HG02981 (cell line): ENCODE measurements at regions not wholly inside any gene's neighbourhood (a gene's known extent, or its start where the extent isn't known, plus 50 kb on each side); places are given as distances from the start of the nearest gene placed in this dataset.
"Not testable (repeated sequence)": the region's sequence is repeated elsewhere in the genome, so short reads cannot be mapped to it uniquely, and the experiment has no call there.

Source experiments
- ATAC-seq: cut with Tn5 transposase; IDR thresholded peaks from one replicate; pipeline ENCODE4 v1.9.1; 2021; ENCODE audit warnings: mild to moderate bottlenecking, moderate library complexity; ENCODE audit not compliant: unreplicated experiment

GRCh38 chr1:76687307-76688175, 179.7 kb upstream of the ST6GALNAC5 start:
- ATAC-seq: no peak

GRCh38 chr1:76690766-76691165, 176.5 kb upstream of the ST6GALNAC5 start:
- no peak for ATAC-seq

GRCh38 chr1:76695535-76695934, 171.7 kb upstream of the ST6GALNAC5 start:
- ATAC-seq: no peak

GRCh38 chr1:76697361-76697760, 169.9 kb upstream of the ST6GALNAC5 start:
- no peak for ATAC-seq

DNA sequence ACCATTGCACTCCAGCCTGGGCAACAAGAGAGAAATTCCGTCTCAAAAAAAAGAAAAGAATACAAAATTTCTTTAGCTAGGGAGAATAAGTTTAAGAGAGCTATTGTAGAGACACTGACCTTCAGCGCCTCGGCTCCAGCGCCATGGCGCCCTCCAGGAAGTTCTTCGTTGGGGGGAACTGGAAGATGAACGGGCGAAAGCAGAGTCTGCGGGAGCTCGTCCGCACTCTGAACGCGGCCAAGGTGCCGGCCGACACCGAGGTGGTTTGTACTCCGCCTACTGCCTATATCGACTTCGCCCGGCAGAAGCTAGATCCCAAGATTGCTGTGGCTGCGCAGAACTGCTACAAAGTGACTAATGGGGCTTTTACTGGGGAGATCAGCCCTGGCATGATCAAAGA, 167.6 kb upstream of the ST6GALNAC5 start:
- ATAC-seq: not testable (repeated sequence)

- ATAC-seq: not testable (repeated sequence)
Observed at GRCh38 chr1:76700200-76700599, 167.1 kb upstream of the ST6GALNAC5 start.

- ATAC-seq: no peak
Observed at GRCh38 chr1:76705560-76705959, 161.7 kb upstream of the ST6GALNAC5 start.

GRCh38 chr1:76713535-76713934, 153.7 kb upstream of the ST6GALNAC5 start:
- peak; percentile 45 for ATAC-seq

- no peak for ATAC-seq
Observed at GRCh38 chr1:76715474-76715873, 151.8 kb upstream of the ST6GALNAC5 start.

DNA sequence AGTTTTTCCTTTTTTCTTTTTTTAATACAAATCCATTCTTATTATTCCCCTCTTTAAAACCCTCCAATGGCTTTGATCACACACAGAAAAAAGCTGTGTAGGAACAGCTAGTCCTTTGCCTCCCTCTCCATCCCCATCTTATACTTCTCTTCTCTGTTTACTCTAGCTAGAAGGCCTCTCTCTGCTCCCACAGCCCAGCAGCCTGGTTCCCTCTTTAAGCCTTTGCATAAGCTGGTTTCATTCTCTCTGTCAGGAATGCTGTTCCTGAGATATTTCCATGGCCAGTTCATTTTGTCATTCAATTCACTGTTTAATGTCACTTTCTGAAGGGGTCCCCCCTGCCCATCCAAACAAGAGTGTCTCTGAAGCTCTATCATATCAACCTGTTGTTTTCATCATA, 143.3 kb upstream of the ST6GALNAC5 start:
- no peak for ATAC-seq

- ATAC-seq: no peak
Observed at GRCh38 chr1:76724816-76725215, 142.5 kb upstream of the ST6GALNAC5 start.

DNA sequence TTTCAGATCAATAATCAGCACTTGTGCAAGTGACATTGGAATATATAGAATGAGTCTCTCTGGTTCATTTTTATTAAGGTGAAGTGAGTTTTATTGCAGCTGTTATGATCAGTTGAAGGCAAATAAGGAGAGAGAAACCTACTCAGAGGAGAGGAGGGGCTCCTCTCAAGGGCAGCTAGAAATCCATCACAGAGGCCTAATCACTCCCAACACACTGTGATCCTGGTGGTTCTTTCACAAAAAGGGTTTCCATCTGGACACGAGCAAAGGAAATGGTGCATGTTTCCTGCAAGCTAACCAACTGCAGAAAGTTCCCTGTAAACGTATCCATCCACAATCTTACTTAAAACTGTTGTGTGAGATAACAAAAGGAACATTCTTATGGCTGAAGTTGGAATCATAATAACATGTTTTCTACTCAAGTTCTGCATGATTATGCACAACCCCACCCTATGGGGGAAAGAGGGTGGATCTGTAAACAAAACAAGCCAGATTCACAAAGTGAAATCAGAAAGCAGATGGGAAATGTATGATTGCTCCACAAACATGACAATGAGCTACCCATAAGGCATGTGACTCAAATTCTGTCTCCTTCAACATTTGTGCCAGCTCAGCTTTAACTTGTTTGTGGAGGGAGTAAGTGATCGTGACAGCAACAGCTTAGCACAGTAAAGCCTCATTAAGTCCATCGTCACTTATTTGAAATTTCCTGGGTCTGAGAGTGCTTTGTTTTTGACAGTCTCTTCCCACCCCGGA, 141.2 kb upstream of the ST6GALNAC5 start:
- no peak for ATAC-seq

GRCh38 chr1:76727520-76727919, 139.8 kb upstream of the ST6GALNAC5 start:
- ATAC-seq: no peak

GRCh38 chr1:76729142-76729541, 138.1 kb upstream of the ST6GALNAC5 start:
- ATAC-seq: no peak

- no peak for ATAC-seq
Observed at GRCh38 chr1:76730027-76730426, 137.3 kb upstream of the ST6GALNAC5 start.

DNA sequence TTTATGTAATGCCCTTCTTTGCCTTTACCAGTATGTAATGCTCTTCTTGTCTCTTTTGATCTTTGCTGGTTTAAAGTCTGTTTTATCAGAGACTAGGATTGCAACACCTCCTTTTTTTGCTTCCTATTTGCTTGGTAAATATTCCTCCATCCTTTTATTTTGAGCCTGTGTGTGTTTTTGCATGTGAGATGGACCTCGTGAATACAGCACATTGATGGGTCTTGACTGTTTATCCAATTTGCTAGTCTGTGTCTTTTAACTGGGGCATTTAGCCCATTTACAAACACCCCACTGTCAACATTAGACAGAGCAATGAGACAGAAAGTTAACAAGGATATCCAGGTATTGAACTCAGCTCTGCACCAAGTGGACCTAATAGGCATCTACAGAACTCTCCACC, 128.9 kb upstream of the ST6GALNAC5 start:
- ATAC-seq: not testable (repeated sequence)

DNA sequence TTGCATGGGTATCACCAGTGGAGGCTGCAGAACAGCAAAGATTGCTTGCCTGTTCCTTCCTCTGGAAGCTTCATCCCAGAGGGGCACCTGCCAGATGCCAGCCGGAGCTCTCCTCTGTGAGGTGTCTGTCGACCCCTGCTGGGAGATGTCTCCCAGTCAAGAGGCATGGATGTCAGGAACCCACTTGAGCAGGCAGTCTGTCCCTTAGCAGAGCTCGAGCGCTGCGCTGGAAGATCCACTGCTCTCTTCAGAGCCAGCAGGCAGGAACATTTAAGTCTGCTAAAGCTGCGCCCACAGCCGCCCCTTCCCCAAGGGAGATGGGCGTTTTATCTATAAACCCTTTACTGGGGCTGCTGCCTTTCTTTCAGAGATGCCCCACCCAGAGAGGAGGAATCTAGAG, 126.3 kb upstream of the ST6GALNAC5 start:
- ATAC-seq: not testable (repeated sequence)

DNA sequence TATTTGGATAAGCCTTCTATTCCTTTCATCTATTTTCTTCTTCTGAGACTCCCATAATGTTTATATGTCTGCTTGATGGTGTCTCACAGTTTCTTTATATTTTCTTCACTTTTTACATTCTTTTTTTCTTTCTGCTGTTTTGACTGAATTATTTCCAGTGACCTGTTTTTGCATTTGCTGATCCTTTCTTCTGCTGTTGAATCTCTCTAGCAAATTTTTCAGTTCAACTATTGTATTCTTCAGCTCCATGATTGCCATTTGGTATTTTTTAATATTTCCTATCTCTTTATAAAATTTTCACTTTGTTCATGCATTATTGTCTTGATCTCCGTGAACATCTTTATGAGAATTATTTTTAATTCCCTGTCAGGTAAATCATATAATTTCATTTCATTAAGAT, 122.3 kb upstream of the ST6GALNAC5 start:
- no peak for ATAC-seq

DNA sequence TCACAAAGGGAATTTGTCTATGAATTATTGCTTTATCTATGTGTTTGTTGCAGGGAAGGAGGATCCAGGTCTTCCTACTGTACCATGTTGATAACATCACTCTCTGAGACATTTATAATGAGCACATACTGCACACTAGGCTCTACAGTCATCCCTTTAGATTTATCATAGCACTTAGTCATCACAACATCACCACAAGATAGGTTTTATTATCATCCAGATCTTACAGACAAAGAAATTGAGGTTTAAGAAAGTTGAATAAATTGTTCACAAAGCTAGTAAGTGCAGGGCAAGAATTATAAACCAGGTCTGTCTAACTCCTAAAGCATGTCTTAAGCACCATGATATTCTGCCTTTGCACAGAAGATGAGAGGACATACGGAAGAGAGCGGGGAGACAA, 121.1 kb upstream of the ST6GALNAC5 start:
- ATAC-seq: no peak

DNA sequence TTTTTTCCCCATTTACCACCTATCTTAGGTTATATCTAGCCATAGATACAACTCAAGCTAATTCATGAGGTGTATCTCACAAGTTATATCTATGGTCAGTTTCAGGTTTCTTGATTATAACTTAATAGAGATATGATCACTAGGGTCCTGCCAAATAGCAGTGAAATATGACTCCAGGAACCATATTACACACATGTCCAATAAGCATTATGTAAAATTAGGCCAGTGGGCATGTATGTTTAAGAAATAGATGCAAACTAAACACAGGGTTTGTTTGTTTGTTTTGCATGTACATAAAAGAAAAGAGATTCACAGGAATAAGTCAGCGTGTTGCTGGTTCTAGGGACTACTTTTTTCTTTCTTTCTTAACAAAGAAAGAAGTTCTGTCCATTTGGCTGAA, 112.5 kb upstream of the ST6GALNAC5 start:
- ATAC-seq: no peak

DNA sequence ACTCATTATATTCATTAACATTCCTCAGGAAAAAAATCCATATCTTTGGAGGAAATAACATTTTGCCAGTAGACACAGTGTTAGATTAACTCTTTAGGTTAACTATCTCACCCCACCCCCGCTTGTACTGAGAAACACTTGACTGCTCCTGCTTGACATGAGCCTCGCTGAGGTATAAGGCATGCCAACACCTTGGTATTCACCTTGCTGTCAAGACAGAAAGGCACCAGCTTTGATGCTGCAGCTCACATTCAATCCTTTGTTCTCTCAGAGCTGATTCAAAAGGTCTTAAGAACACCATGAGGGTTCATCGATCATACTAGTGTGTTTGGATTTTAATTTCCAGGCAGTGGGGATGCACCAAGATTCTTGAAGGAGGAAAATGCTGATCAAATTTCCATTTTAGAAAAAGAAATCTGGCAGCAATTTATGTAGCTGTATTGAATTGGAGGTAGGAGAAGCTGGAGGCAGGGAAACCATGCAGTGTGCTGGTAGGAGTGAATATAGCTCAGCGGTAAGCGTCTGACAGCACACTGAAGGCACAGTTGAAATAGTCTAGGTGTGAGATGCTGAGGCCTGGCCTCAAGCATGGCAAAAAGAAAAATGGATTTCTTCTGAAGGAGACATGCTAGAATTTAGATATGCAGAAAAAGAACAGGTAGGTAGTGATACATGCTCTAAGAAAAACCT, 108.0 kb upstream of the ST6GALNAC5 start:
- no peak for ATAC-seq
